B cell (primary cell): ENCODE measurements at regions not wholly inside any gene's neighbourhood (a gene's known extent, or its start where the extent isn't known, plus 50 kb on each side); places are given as distances from the start of the nearest gene placed in this dataset.

ENCODE experiments used
- ATAC-seq: fragments of 200-7000 bp; cut with Tn5 transposase; one replicate; pipeline ENCODE4 v1.10.0; 2021; ENCODE audit warnings: low read depth, mild to moderate bottlenecking, moderate number of reproducible peaks, moderate library complexity
- CTCF ChIA-PET: fragments of 350-600 bp; sonication (Branson Sonifier 250); formaldehyde crosslinking; loops from one replicate; lab custom pipeline; 2021; ENCODE audit warnings: antibody characterized with exemption, inconsistent platforms; lab: Charles Lee
- POLR2A ChIA-PET: fragments of 350-600 bp; sonication (Branson Sonifier 250); formaldehyde crosslinking; loops from one replicate; lab custom pipeline; 2021; ENCODE audit warnings: antibody characterized with exemption; lab: Charles Lee
- DNase-seq: peaks from one replicate; pipeline ENCODE4 v3.0.0; 2013
- H2AFZ ChIP-seq: 2 replicates; pipeline ENCODE4 v1.6.1; 2012; ENCODE audit warnings: mild to moderate bottlenecking, low read depth, low read length; ENCODE audit not compliant: insufficient read depth, poor library complexity, severe bottlenecking
- H3K27ac ChIP-seq, 2 donors: 1 replicate in 1 of 2; 2 replicates in 1 of 2; pipeline ENCODE4 v1.5.1; 2012 to 2013; ENCODE audit warnings: low read length in 2 of 2, mild to moderate bottlenecking in 2 of 2, moderate library complexity in 1 of 2
- H3K27me3 ChIP-seq, 4 experiments: fragments of 200-600 bp in 1 of 4; sonication (generic) in 1 of 4; replicated peaks in 1 of 4; 1 replicate in 2 of 4; 2 replicates in 2 of 4; pipeline versions ENCODE4 v1.6.1 to v1.7.0; 2013 to 2016; ENCODE audit warnings: low read length in 3 of 4, mild to moderate bottlenecking in 2 of 4, mixed read lengths in 1 of 4, moderate library complexity in 1 of 4; ENCODE audit not compliant: insufficient read depth in 4 of 4, control insufficient read depth in 3 of 4; ENCODE audit errors: control extremely low read depth in 1 of 4
- H3K36me3 ChIP-seq, 2 experiments: replicated peaks in 1 of 2; 1 replicate in 1 of 2; 2 replicates in 1 of 2; pipeline versions ENCODE4 v1.6.1 to v1.7.1; 2013; ENCODE audit warnings: low read length in 1 of 2; ENCODE audit not compliant: insufficient read depth in 2 of 2, control insufficient read depth in 1 of 2; ENCODE audit errors: control extremely low read depth in 1 of 2, extremely low read depth in 1 of 2
- H3K4me1 ChIP-seq, 2 donors: fragments of 200-600 bp in 1 of 2; sonication (generic) in 1 of 2; 1 replicate in 1 of 2; 2 replicates in 1 of 2; pipeline versions ENCODE4 v1.5.1 to v1.6.1; 2013 to 2017; ENCODE audit warnings: low read length in 2 of 2; ENCODE audit not compliant: control insufficient read depth in 2 of 2, insufficient read depth in 2 of 2
- H3K4me2 ChIP-seq: replicated peaks from 2 replicates; pipeline ENCODE3; 2012; ENCODE audit warnings: mild to moderate bottlenecking, low read depth, low read length; ENCODE audit not compliant: poor library complexity, severe bottlenecking
- H3K4me3 ChIP-seq, 5 experiments: fragments of 200-600 bp in 1 of 5; sonication (generic) in 1 of 5; 1 replicate in 3 of 5; 2 replicates in 2 of 5; pipeline versions ENCODE4 v1.5.1 to v1.7.0; 2011 to 2016; ENCODE audit warnings: low read length in 4 of 5, mild to moderate bottlenecking in 4 of 5, low read depth in 2 of 5, control low read depth in 1 of 5, moderate library complexity in 1 of 5; ENCODE audit not compliant: insufficient read depth in 1 of 5; ENCODE audit errors: control extremely low read depth in 1 of 5, extremely low read depth in 1 of 5
- H3K79me2 ChIP-seq: fragments of 200-600 bp; sonication (generic); one replicate; pipeline ENCODE4 v1.6.0; 2016; ENCODE audit warnings: low read length; ENCODE audit not compliant: control insufficient read depth, insufficient read depth
- H3K9ac ChIP-seq: fragments of 200-600 bp; sonication (generic); 2 replicates; pipeline ENCODE4 v1.6.1; 2017; ENCODE audit warnings: mild to moderate bottlenecking, low read length, moderate library complexity
- H3K9me3 ChIP-seq, 3 donors: one replicate each; pipeline versions ENCODE4 v1.6.1 to v1.7.1; 2013; ENCODE audit warnings: low read length in 2 of 3; ENCODE audit not compliant: control insufficient read depth in 2 of 3, insufficient read depth in 1 of 3; ENCODE audit errors: control extremely low read depth in 1 of 3
- H4K20me1 ChIP-seq: 2 replicates; pipeline ENCODE4 v1.6.0; 2012; ENCODE audit warnings: mild to moderate bottlenecking, low read length; ENCODE audit not compliant: insufficient read depth, control insufficient read depth, poor library complexity, severe bottlenecking
- H3K27ac Mint-ChIP-seq: one replicate; pipeline ENCODE4 v1.8.0; 2021; ENCODE audit warnings: mixed read lengths
- H3K27me3 Mint-ChIP-seq: one replicate; pipeline ENCODE4 v1.8.0; 2021; ENCODE audit warnings: mixed read lengths
- H3K4me1 Mint-ChIP-seq: one replicate; pipeline ENCODE4 v1.8.0; 2021; ENCODE audit warnings: mixed read lengths
- H3K4me3 Mint-ChIP-seq: one replicate; pipeline ENCODE4 v1.8.0; 2021; ENCODE audit warnings: mixed read lengths
- H3K9me3 Mint-ChIP-seq: one replicate; pipeline ENCODE4 v1.8.0; 2022; ENCODE audit warnings: mixed read lengths; ENCODE audit not compliant: insufficient read depth
- CTCF ChIP-seq: fragments of 200-600 bp; IDR thresholded peaks from one replicate; pipeline ENCODE4 v1.8.0; 2022; ENCODE audit warnings: antibody characterized with exemption, mild to moderate bottlenecking
- EZH2 ChIP-seq: IDR thresholded peaks from 2 replicates; pipeline ENCODE4 v1.6.1; 2012; ENCODE audit warnings: borderline replicate concordance, low read depth, mild to moderate bottlenecking, moderate library complexity, low read length; ENCODE audit not compliant: insufficient read depth, poor library complexity, severe bottlenecking
- WGBS: methylation state at CpG from one replicate; pipeline ENCODE4 v1.1.5; 2013; ENCODE audit warnings: missing lambda C conversion rate; ENCODE audit not compliant: insufficient coverage; 5-methylcytosine and 5-hydroxymethylcytosine counted together
- intact Hi-C: fragments of 100-400 bp; cut with micrococcal nuclease; formaldehyde crosslinking; loops from one replicate; pipeline ENCODE4 v1.10.0; 2022

- no peak overlapping the region for H3K4me2 ChIP-seq
- CTCF ChIA-PET = no interaction called here
- no peak overlapping the region for H3K27ac Mint-ChIP-seq
- no peak overlapping the region for H3K4me3 ChIP-seq
- no peaks in the 10 kb centered on the region for H3K9me3 Mint-ChIP-seq
- intact Hi-C loops = no loop called here
- no peaks in the 10 kb centered on the region for H3K4me1 ChIP-seq
- H3K27ac ChIP-seq = no peak overlapping the region
- no peaks in the 10 kb centered on the region for H3K27me3 ChIP-seq
- POLR2A ChIA-PET = no interaction called here
- peaks cover 9% of the 10 kb centered on the region for H3K27me3 Mint-ChIP-seq
- no peak for DNase-seq
- no peak for ATAC-seq
- no peak overlapping the region for H3K4me3 Mint-ChIP-seq
- 85% methylated on average over 8 of the region's 11 CpGs for WGBS
- no peaks in the 10 kb centered on the region for H3K9me3 ChIP-seq
- no peak overlapping the region for H3K9ac ChIP-seq
- H4K20me1 ChIP-seq = no peaks in the 10 kb centered on the region
- H3K36me3 ChIP-seq = no peaks in the 10 kb centered on the region
- H2AFZ ChIP-seq = no peak overlapping the region
- H3K79me2 ChIP-seq = no peaks in the 10 kb centered on the region
- TF ChIP-seq EZH2 (no peak), CTCF (no peak)
- no peaks in the 10 kb centered on the region for H3K4me1 Mint-ChIP-seq
Measured at GRCh38 chr5:116733991-116734975, 159.7 kb upstream of the SEMA6A start.

GRCh38 chr5:116732591-116732990, 158.0 kb upstream of the SEMA6A start:
- no peaks in the 10 kb centered on the region for H3K9me3 ChIP-seq
- no peak for ATAC-seq
- no peak for DNase-seq

More at GRCh38 chr5:116732591-116732990, 158.0 kb upstream of the SEMA6A start:
- no peaks in the 10 kb centered on the region for H3K27me3 ChIP-seq
- no peaks in the 10 kb centered on the region for H3K9me3 Mint-ChIP-seq
- no peak overlapping the region for H3K9ac ChIP-seq
- no peak overlapping the region for H3K4me3 Mint-ChIP-seq
- no peaks in the 10 kb centered on the region for H3K79me2 ChIP-seq
- no peak for TF ChIP-seq CTCF
- TF ChIP-seq EZH2 = no peak
- H3K27me3 Mint-ChIP-seq = peaks cover 3% of the 10 kb centered on the region
- no peak overlapping the region for H3K4me3 ChIP-seq
- H3K4me1 Mint-ChIP-seq = no peaks in the 10 kb centered on the region
- intact Hi-C loops = no loop called here
- no peak overlapping the region for H3K4me2 ChIP-seq
- no peaks in the 10 kb centered on the region for H3K4me1 ChIP-seq
- ChIA-PET CTCF (no interaction called here), POLR2A (no interaction called here)
- H2AFZ ChIP-seq = no peak overlapping the region
- no peaks in the 10 kb centered on the region for H4K20me1 ChIP-seq
- H3K36me3 ChIP-seq = no peaks in the 10 kb centered on the region
- no peak overlapping the region for H3K27ac ChIP-seq
- no peak overlapping the region for H3K27ac Mint-ChIP-seq
- WGBS = 100% methylated on average over 1 of the region's 2 CpGs
